H9 (cell line): ENCODE measurements at regions not wholly inside any gene's neighbourhood (a gene's known extent, or its start where the extent isn't known, plus 50 kb on each side); places are given as distances from the start of the nearest gene placed in this dataset.

ENCODE experiments used
- DNase-seq: peaks from one replicate; pipeline ENCODE4 v3.0.0-alpha.2; 2017
- H2AFZ ChIP-seq: one replicate; pipeline ENCODE4 v1.6.1; 2013; ENCODE audit warnings: mild to moderate bottlenecking, low read length, control low read depth, moderate library complexity
- H2AK5ac ChIP-seq: 2 replicates; pipeline ENCODE4 v1.6.1; 2013; ENCODE audit warnings: low read length, control low read depth, mixed read lengths; ENCODE audit not compliant: insufficient read length
- H2BK120ac ChIP-seq: one replicate; pipeline ENCODE4 v1.6.1; 2013; ENCODE audit warnings: low read depth, mild to moderate bottlenecking, low read length, control low read depth, inconsistent platforms; ENCODE audit not compliant: poor library complexity, severe bottlenecking
- H2BK12ac ChIP-seq: 2 replicates; pipeline ENCODE4 v1.6.1; 2013; ENCODE audit warnings: low read length, control low read depth, mixed read lengths, low read depth; ENCODE audit not compliant: insufficient read length
- H2BK15ac ChIP-seq: 2 replicates; pipeline ENCODE4 v1.6.1; 2013; ENCODE audit warnings: low read depth, low read length, control low read depth
- H2BK20ac ChIP-seq: one replicate; pipeline ENCODE4 v1.6.1; 2013; ENCODE audit warnings: low read depth, mild to moderate bottlenecking, low read length, control low read depth, inconsistent platforms; ENCODE audit not compliant: poor library complexity, severe bottlenecking
- H2BK5ac ChIP-seq: 2 replicates; pipeline ENCODE4 v1.6.1; 2013; ENCODE audit warnings: low read length, control low read depth, mixed read lengths; ENCODE audit not compliant: insufficient read length
- H3K14ac ChIP-seq: 2 replicates; pipeline ENCODE4 v1.6.1; 2013; ENCODE audit warnings: low read length, control low read depth; ENCODE audit not compliant: insufficient read depth
- H3K18ac ChIP-seq: 2 replicates; pipeline ENCODE4 v1.6.1; 2013; ENCODE audit warnings: low read depth, mild to moderate bottlenecking, mixed read lengths, low read length, control low read depth; ENCODE audit not compliant: insufficient read length
- H3K23ac ChIP-seq: 2 replicates; pipeline ENCODE4 v1.6.1; 2013; ENCODE audit warnings: low read length, control low read depth, mixed read lengths, low read depth; ENCODE audit not compliant: insufficient read length
- H3K23me2 ChIP-seq: 2 replicates; pipeline ENCODE4 v1.6.1; 2013; ENCODE audit warnings: low read depth, mild to moderate bottlenecking, mixed read lengths, low read length, control low read depth; ENCODE audit not compliant: insufficient read length, poor library complexity, severe bottlenecking
- H3K27ac ChIP-seq: 2 replicates; pipeline ENCODE4 v1.5.1; 2013; ENCODE audit warnings: low read length, control low read depth, mixed read lengths, low read depth; ENCODE audit not compliant: insufficient read length
- H3K27me3 ChIP-seq: 2 replicates; pipeline ENCODE4 v1.6.1; 2013; ENCODE audit warnings: low read length, control low read depth, inconsistent platforms; ENCODE audit not compliant: insufficient read depth
- H3K4ac ChIP-seq: 2 replicates; pipeline ENCODE4 v1.6.1; 2013; ENCODE audit warnings: low read depth, mild to moderate bottlenecking, control low read depth, inconsistent platforms, low read length, moderate library complexity
- H3K4me1 ChIP-seq: 2 replicates; pipeline ENCODE4 v1.6.1; 2013; ENCODE audit warnings: low read length, control low read depth, inconsistent platforms; ENCODE audit not compliant: insufficient read depth
- H3K4me2 ChIP-seq: 2 replicates; pipeline ENCODE4 v1.6.1; 2013; ENCODE audit warnings: low read length, control low read depth, mixed read lengths; ENCODE audit not compliant: insufficient read length, insufficient read depth
- H3K56ac ChIP-seq: 2 replicates; pipeline ENCODE4 v1.6.1; 2013; ENCODE audit warnings: low read depth, mild to moderate bottlenecking, mixed read lengths, low read length, control low read depth; ENCODE audit not compliant: insufficient read length
- H3K79me1 ChIP-seq: 2 replicates; pipeline ENCODE4 v1.6.1; 2013; ENCODE audit warnings: low read depth, mild to moderate bottlenecking, moderate library complexity, low read length, control low read depth, inconsistent platforms; ENCODE audit not compliant: insufficient read depth, poor library complexity, severe bottlenecking
- H3K79me2 ChIP-seq: 2 replicates; pipeline ENCODE4 v1.6.1; 2013; ENCODE audit warnings: low read length, control low read depth, inconsistent platforms; ENCODE audit not compliant: insufficient read depth
- H3K9ac ChIP-seq: 2 replicates; pipeline ENCODE4 v1.6.1; 2013; ENCODE audit warnings: low read length, control low read depth, mixed read lengths; ENCODE audit not compliant: insufficient read length; ENCODE audit errors: extremely low read depth
- H3K9me3 ChIP-seq: one replicate; pipeline ENCODE4 v1.6.1; 2013; ENCODE audit warnings: low read depth, low read length, inconsistent platforms; ENCODE audit not compliant: control insufficient read depth
- H3T11ph ChIP-seq: one replicate; pipeline ENCODE4 v1.6.1; 2013; ENCODE audit warnings: mild to moderate bottlenecking, low read length, control low read depth, inconsistent platforms
- H4K20me1 ChIP-seq: one replicate; pipeline ENCODE4 v1.6.1; 2013; ENCODE audit not compliant: control insufficient read depth, insufficient read length, insufficient read depth
- H4K5ac ChIP-seq: 2 replicates; pipeline ENCODE4 v1.6.1; 2013; ENCODE audit warnings: low read depth, mild to moderate bottlenecking, mixed read lengths, low read length, control low read depth; ENCODE audit not compliant: insufficient read length
- H4K8ac ChIP-seq: replicated peaks from 2 replicates; pipeline ENCODE4 v1.6.1; 2013; ENCODE audit warnings: low read length, control low read depth, mixed read lengths, low read depth; ENCODE audit not compliant: insufficient read length
- H4K91ac ChIP-seq: 2 replicates; pipeline ENCODE4 v1.6.1; 2013; ENCODE audit warnings: low read depth, mild to moderate bottlenecking, moderate library complexity, mixed read lengths, low read length, control low read depth; ENCODE audit not compliant: insufficient read length
- H3K27ac Mint-ChIP-seq, 3 experiments: 2 replicates in 2 of 3; 3 replicates in 1 of 3; pipeline ENCODE4 v1.8.0; 2020 to 2021; ENCODE audit warnings: mixed read lengths in 3 of 3, mild to moderate bottlenecking in 1 of 3, moderate library complexity in 1 of 3
- H3K27me3 Mint-ChIP-seq: 2 replicates; pipeline ENCODE4 v1.8.0; 2021; ENCODE audit warnings: low read depth, mild to moderate bottlenecking, moderate library complexity, mixed read lengths
- H3K36me3 Mint-ChIP-seq, 3 experiments: 2 replicates in 2 of 3; 3 replicates in 1 of 3; pipeline ENCODE4 v1.8.0; 2020 to 2021; ENCODE audit warnings: low read depth in 3 of 3, mixed read lengths in 3 of 3; ENCODE audit not compliant: insufficient read depth in 1 of 3
- H3K4me1 Mint-ChIP-seq, 2 experiments: 2 replicates each; pipeline ENCODE4 v1.8.0; 2020; ENCODE audit warnings: mixed read lengths in 2 of 2
- H3K4me3 Mint-ChIP-seq, 2 experiments: 2 replicates in 1 of 2; 3 replicates in 1 of 2; pipeline ENCODE4 v1.8.0; 2020 to 2021; ENCODE audit warnings: mild to moderate bottlenecking in 2 of 2, mixed read lengths in 2 of 2, moderate library complexity in 1 of 2
- H3K9me3 Mint-ChIP-seq, 2 experiments: 2 replicates in 1 of 2; 3 replicates in 1 of 2; pipeline ENCODE4 v1.8.0; 2020; ENCODE audit warnings: mild to moderate bottlenecking in 2 of 2, mixed read lengths in 2 of 2, moderate library complexity in 1 of 2
- CTCF ChIP-seq: fragments of 200-600 bp; sonication (generic); conservative IDR thresholded peaks from 3 replicates; pipeline ENCODE4 v1.8.0; 2021; ENCODE audit warnings: antibody characterized with exemption, mild to moderate bottlenecking
- WGBS: extraction: QIAGEN DNeasy Blood & Tissue Kit; methylation state at CpG from one replicate; pipeline ENCODE4 v1.1.7; 2013; ENCODE audit warnings: missing lambda C conversion rate, low lambda C conversion rate, mixed read lengths; ENCODE audit not compliant: insufficient read length; ENCODE audit errors: extremely low coverage; 5-methylcytosine and 5-hydroxymethylcytosine counted together

DNA sequence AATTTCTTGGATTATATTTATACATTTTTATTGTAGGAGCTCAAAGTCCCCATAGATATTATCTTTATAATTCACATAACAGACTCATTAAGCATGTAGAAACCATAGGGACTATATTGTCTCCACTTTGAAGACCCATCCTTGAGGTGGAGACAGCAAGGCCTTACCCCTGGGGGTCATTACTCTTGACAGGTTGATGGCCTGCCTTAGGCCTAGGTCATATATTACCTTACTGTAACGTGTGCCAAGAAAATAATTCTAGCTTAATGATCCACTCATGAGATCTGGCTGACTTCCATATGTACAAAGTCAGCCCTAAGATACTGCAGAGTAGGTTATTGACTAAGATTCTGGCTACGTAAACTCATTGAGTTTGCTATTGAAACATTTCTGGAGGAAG is 65.4 kb upstream of the GLS start:
- Mint-ChIP-seq H3K27me3 (no peaks in the 10 kb centered on the region), H3K27ac (no peak overlapping the region), H3K4me3 (no peak overlapping the region), H3K36me3 (peaks cover 0 to 3% (median 0%) of the 10 kb centered on the region in 3 experiments; a peak in 1 of 7 replicates), H3K9me3 (peaks cover 3 to 4% of the 10 kb centered on the region in 2 experiments; a peak in 3 of 5 replicates), H3K4me1 (no peaks in the 10 kb centered on the region)
- H3K56ac ChIP-seq = no peak overlapping the region
- H3K9me3 ChIP-seq = no peaks in the 10 kb centered on the region
- H2AFZ ChIP-seq = no peak overlapping the region
- no peak overlapping the region for H3K14ac ChIP-seq
- no peak for TF ChIP-seq CTCF
- no peak overlapping the region for H3K9ac ChIP-seq
- no CpG with 5 or more reads among the region's 2 CpGs for WGBS
- H2BK5ac ChIP-seq = no peak overlapping the region
- no peak for DNase-seq
- no peak overlapping the region for H3K23ac ChIP-seq
- no peak overlapping the region for H4K91ac ChIP-seq
- no peaks in the 10 kb centered on the region for H3K23me2 ChIP-seq
- no peak overlapping the region for H2BK20ac ChIP-seq
- no peak overlapping the region for H3K27ac ChIP-seq
- no peaks in the 10 kb centered on the region for H4K20me1 ChIP-seq
- no peak overlapping the region for H3K4ac ChIP-seq
- no peak overlapping the region for H4K5ac ChIP-seq
- H3K79me1 ChIP-seq = no peaks in the 10 kb centered on the region
- H2BK15ac ChIP-seq = no peak overlapping the region
- H3K18ac ChIP-seq = no peak overlapping the region
- H2AK5ac ChIP-seq = no peak overlapping the region
- H4K8ac ChIP-seq = no peak overlapping the region
- H3K79me2 ChIP-seq = no peaks in the 10 kb centered on the region
- no peaks in the 10 kb centered on the region for H3K27me3 ChIP-seq
- H2BK120ac ChIP-seq = no peak overlapping the region
- no peak overlapping the region for H3T11ph ChIP-seq
- no peaks in the 10 kb centered on the region for H3K4me1 ChIP-seq
- no peak overlapping the region for H2BK12ac ChIP-seq
- no peak overlapping the region for H3K4me2 ChIP-seq
